Cardiac fibroblast (primary cell): ENCODE measurements at regions not wholly inside any gene's neighbourhood (a gene's known extent, or its start where the extent isn't known, plus 50 kb on each side); places are given as distances from the start of the nearest gene placed in this dataset.

Source experiments
- DNase-seq, 2 donors: peaks; one replicate each; pipeline versions ENCODE4 v3.0.0 to v3.0.0-alpha.2; 2010; ENCODE audit warnings: low read depth in 2 of 2
- H3K4me3 ChIP-seq, 2 donors: replicated peaks in 1 of 2; 1 replicate in 1 of 2; 2 replicates in 1 of 2; pipeline ENCODE4 v1.5.1; 2011; ENCODE audit warnings: low read depth in 2 of 2, low read length in 2 of 2, mild to moderate bottlenecking in 2 of 2, moderate library complexity in 1 of 2
- CTCF ChIP-seq: IDR thresholded peaks from one replicate; pipeline ENCODE4 v1.5.1; 2011; ENCODE audit warnings: low read depth, mild to moderate bottlenecking, low read length, inconsistent platforms

DNA sequence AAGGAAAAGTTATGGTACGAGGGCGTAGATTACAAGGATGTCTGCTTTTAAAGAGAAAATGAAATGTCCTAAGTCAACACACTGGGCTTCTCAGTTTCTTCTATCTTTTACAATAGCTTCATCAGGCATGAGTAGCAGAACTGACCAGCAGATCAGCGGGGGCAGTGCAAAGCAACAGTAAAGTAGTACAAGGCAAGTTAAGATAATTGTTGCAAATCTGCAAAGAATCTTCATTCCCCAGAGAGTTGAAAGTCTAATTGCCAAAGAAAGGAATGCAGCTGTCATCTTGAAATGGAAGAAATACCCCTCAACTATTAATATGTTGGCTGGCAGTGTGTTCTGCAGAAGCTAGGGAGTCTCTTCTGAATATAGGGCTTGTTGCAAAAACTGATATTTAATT is 60.2 kb upstream of the SLC39A10 start:
- H3K4me3 ChIP-seq = no peak overlapping the region
- DNase-seq = peak in 1 of 2 donors; percentile 13
- TF ChIP-seq CTCF = no peak

- H3K4me3 ChIP-seq = no peak overlapping the region
- no peak for TF ChIP-seq CTCF
- DNase-seq = no peak
Observed at GRCh38 chr2:195595825-195596224, 61.2 kb upstream of the SLC39A10 start.

GRCh38 chr2:195594919-195595694 is 61.9 kb upstream of the SLC39A10 start:
- H3K4me3 ChIP-seq = no peak overlapping the region
- TF ChIP-seq CTCF = no peak
- DNase-seq = no peak

GRCh38 chr2:195594248-195594647 is 62.8 kb upstream of the SLC39A10 start:
- DNase-seq = no peak
- no peak for TF ChIP-seq CTCF
- no peak overlapping the region for H3K4me3 ChIP-seq

GRCh38 chr2:195592105-195592504 is 64.9 kb upstream of the SLC39A10 start:
- peak in 1 of 2 donors; percentile 12 for DNase-seq
- TF ChIP-seq CTCF = no peak
- H3K4me3 ChIP-seq = no peak overlapping the region

DNA sequence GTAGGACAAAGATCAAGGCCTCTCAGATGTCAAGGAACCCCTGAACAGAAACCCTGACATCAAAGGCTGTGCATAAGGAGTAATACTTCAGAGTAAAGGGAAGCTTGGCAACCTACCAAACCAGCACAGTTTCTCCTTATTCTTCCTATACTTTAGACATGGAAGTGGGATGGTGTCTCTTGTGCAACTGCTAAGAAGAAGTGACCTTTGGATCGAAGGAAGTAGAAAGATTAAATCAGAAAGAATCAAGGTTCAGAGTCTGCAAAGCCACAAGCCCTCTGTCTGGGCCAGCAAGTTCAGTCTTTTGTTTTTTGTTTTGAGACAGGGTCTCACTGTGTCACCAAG is 66.2 kb upstream of the SLC39A10 start:
- no peak for TF ChIP-seq CTCF
- H3K4me3 ChIP-seq = no peak overlapping the region
- DNase-seq = peak in 1 of 2 donors; percentile 49
